ENCODE measurements at regions not wholly inside any gene's neighbourhood (a gene's known extent, or its start where the extent isn't known, plus 50 kb on each side); places are given as distances from the start of the nearest gene placed in this dataset.

DNA sequence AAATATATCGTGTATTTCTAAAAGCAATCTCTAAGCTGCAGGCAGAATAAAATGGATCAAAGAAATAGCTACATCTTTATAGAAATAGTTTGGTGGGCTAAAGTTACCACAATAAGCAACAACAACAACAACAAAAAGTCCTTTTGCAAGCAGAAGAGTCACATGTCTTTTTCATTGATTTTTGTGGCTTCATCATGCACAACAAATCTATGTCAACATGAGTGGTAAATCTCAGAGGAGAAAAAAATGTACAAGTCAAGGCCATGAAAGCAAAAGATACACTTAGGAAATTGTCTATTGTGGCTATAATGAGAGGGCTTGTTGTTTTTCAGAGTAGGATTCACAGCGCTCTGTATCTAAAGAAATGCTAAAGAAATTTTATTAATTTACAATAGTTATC, 269.7 kb downstream of the GRB14 start:
- TF ChIP-seq POLR2A (IDR thresholded peaks at IDR 0.05; ENCODE audit: low read length) (no peak), GATA1 (IDR thresholded peaks at IDR 0.05; ENCODE audit: low read depth, low read length) (no peak)

Measured in erythroblast (primary cell).